Activated CD4-positive, alpha-beta T cell treated with anti-CD3 and anti-CD28 coated beads for 36 hours (primary cell): ENCODE measurements at regions not wholly inside any gene's neighbourhood (a gene's known extent, or its start where the extent isn't known, plus 50 kb on each side); places are given as distances from the start of the nearest gene placed in this dataset.

Experiments
- ATAC-seq: fragments of 200-7000 bp; cut with Tn5 transposase; one replicate; pipeline ENCODE4 v1.10.0; 2021; ENCODE audit warnings: mild to moderate bottlenecking, moderate library complexity
- CTCF ChIA-PET: fragments of 350-600 bp; sonication (Branson Sonifier 250); formaldehyde crosslinking; loops from one replicate; lab custom pipeline; 2021; ENCODE audit warnings: antibody characterized with exemption; lab: Charles Lee
- POLR2A ChIA-PET: fragments of 350-600 bp; sonication (Branson Sonifier 250); formaldehyde crosslinking; loops from one replicate; lab custom pipeline; 2021; ENCODE audit warnings: antibody characterized with exemption, inconsistent platforms; lab: Charles Lee
- DNase-seq: peaks from one replicate; pipeline ENCODE4 v3.0.0-alpha.2; 2020
- H3K27ac Mint-ChIP-seq: one replicate; pipeline ENCODE4 v1.8.0; 2021; ENCODE audit warnings: mixed read lengths
- H3K27me3 Mint-ChIP-seq: one replicate; pipeline ENCODE4 v1.8.0; 2021; ENCODE audit warnings: mixed read lengths
- H3K36me3 Mint-ChIP-seq: one replicate; pipeline ENCODE4 v1.8.0; 2021; ENCODE audit warnings: low read depth, mixed read lengths
- H3K4me1 Mint-ChIP-seq: one replicate; pipeline ENCODE4 v1.8.0; 2021; ENCODE audit warnings: mixed read lengths
- H3K4me3 Mint-ChIP-seq: one replicate; pipeline ENCODE4 v1.8.0; 2021; ENCODE audit warnings: mild to moderate bottlenecking, moderate library complexity, mixed read lengths
- H3K9me3 Mint-ChIP-seq: one replicate; pipeline ENCODE4 v1.8.0; 2021; ENCODE audit warnings: low read depth, mixed read lengths
- intact Hi-C, 2 experiments: fragments of 100-400 bp; cut with DNase I in 1 of 2; cut with micrococcal nuclease in 1 of 2; formaldehyde crosslinking; loops; one replicate each; pipeline versions ENCODE4 v1.14.2 to v1.15.1; 2022 to 2024; cut with DNase I, micrococcal nuclease

DNA sequence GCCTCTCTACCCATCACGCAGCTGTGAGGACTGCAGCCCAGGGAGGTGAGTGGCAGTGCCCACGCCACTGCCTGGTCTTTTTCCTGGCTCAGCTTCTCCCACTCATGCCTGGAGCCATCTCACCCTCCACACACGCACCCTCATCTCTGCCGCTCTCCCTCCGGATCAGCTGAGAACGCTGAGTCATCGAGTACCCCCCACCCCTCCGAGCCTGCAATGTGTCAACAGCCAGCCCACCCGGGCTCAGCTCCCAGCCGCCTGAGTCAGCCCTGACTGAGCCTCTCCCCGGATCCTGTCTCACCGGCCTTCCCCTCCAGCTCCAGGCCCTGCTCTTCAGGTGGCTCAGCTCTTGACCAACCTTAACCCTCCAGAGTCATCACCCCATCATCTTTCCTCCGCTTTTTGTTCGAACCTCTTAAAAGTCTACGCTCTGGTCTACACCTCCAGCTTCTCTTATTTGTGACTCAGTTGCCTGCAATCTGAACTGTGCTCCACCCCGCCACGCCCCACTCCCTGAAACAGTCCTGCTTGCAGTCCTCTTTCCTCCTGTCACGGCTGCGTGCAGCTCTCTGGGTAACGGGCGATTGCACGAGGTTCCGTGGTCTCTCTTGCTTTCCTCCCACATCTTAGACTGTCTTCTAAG lies 94.4 kb upstream of the ASAP2 start:
- no peak for DNase-seq
- CTCF ChIA-PET = no interaction called here

DNA sequence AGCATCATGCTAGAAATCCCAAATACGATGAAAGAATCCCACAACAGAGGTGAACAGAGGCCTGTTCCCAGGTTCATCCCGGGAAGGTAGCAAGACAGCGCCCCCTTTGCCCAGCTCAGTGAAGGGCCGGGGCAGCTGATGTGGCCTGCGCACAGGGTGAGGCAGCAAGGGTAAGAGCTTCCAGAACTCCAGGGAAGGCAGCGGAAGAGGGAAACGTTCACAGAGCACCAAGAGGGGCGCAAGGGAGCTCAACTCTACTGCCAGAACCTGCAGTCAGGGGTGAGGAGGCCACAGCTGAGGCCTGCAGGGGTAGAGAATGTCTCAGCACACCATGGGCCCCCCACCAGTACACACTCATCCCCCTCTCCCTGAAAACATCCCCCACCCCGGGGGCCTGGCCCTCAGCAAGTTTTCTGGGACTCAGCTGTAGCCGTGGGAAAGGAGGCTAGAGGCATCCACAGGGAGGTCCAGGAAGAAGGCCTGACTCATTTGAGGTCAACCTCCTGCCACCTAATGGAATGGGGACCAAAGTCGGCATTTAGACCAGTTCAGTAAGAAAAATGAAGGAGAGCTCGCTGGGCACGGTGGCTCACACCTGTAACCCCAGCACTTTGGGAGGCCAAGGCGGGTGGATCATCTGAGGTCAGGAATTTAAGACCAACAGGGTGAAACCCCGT lies 95.6 kb upstream of the ASAP2 start:
- ChIA-PET CTCF (no interaction called here), POLR2A (no interaction called here)
- Mint-ChIP-seq H3K9me3 (no peaks in the 10 kb centered on the region), H3K4me3 (no peak overlapping the region), H3K27me3 (no peaks in the 10 kb centered on the region), H3K4me1 (no peaks in the 10 kb centered on the region), H3K27ac (no peak overlapping the region), H3K36me3 (no peaks in the 10 kb centered on the region)
- DNase-seq = no peak
- intact Hi-C loops = no loop called here
- no peak for ATAC-seq

More for the DNA sequence above, 94.4 kb upstream of the ASAP2 start:
- Mint-ChIP-seq H3K36me3 (no peaks in the 10 kb centered on the region), H3K4me1 (no peaks in the 10 kb centered on the region), H3K27me3 (no peaks in the 10 kb centered on the region), H3K27ac (no peak overlapping the region), H3K9me3 (no peaks in the 10 kb centered on the region), H3K4me3 (no peak overlapping the region)
- POLR2A ChIA-PET = no interaction called here
- intact Hi-C loops = no loop called here
- ATAC-seq = no peak

DNA sequence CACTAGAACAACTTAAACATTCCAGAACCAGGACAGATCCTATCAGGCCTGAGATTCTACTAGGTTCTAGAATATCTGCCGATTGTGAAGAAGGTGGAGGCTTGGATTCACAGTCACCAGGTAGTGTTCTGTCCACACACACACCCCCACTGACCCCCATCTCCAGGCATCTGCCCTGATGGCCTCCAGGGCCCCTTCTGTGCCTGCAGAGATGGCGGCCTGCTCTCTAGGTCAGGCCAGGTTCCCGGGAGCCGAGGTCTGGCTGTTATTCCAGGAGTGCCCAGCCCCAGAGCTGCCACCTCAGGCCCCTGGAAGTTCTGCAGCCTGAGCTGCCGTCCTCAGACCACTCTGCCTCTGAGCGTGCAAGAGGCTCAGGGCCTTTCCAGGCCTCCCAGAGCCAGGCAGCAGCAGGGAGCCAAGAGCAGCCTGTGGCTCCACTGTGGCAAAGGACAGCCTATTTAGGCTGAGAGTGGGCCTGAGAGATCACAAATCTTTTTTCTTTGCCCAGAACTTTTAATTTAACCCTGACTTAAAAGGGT lies 96.2 kb upstream of the ASAP2 start:
- intact Hi-C loops = no loop called here
- ChIA-PET POLR2A (no interaction called here), CTCF (no interaction called here)
- H3K4me1 Mint-ChIP-seq = no peaks in the 10 kb centered on the region
- no peaks in the 10 kb centered on the region for H3K36me3 Mint-ChIP-seq
- no peak overlapping the region for H3K27ac Mint-ChIP-seq
- no peak for DNase-seq
- no peak overlapping the region for H3K4me3 Mint-ChIP-seq
- no peaks in the 10 kb centered on the region for H3K9me3 Mint-ChIP-seq
- ATAC-seq = no peak
- H3K27me3 Mint-ChIP-seq = no peaks in the 10 kb centered on the region

DNA sequence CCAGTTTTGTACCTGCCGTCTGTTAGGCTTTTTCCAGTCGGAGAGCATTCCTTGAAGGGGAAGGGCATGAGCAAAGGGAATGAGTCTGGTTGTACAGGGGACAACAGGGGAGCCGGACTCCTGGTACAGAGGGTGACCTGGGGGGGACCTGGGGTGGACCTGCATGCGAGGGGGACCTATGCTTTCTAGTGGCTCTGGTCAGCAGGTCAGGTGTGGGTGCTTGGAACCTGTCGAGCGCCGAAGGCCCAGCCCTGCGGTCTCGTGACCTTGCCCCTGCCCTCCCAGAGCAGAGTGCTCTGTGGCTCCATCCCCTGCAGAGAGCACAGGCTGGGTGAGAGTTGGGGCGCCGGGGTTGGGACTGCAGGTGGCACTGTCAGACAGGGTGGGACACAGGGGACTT lies 96.7 kb upstream of the ASAP2 start:
- ChIA-PET CTCF (no interaction called here), POLR2A (no interaction called here)
- Mint-ChIP-seq H3K4me1 (no peaks in the 10 kb centered on the region), H3K4me3 (no peak overlapping the region), H3K36me3 (no peaks in the 10 kb centered on the region), H3K9me3 (no peaks in the 10 kb centered on the region), H3K27ac (no peak overlapping the region), H3K27me3 (no peaks in the 10 kb centered on the region)
- intact Hi-C loops = no loop called here
- no peak for DNase-seq
- ATAC-seq = no peak

DNA sequence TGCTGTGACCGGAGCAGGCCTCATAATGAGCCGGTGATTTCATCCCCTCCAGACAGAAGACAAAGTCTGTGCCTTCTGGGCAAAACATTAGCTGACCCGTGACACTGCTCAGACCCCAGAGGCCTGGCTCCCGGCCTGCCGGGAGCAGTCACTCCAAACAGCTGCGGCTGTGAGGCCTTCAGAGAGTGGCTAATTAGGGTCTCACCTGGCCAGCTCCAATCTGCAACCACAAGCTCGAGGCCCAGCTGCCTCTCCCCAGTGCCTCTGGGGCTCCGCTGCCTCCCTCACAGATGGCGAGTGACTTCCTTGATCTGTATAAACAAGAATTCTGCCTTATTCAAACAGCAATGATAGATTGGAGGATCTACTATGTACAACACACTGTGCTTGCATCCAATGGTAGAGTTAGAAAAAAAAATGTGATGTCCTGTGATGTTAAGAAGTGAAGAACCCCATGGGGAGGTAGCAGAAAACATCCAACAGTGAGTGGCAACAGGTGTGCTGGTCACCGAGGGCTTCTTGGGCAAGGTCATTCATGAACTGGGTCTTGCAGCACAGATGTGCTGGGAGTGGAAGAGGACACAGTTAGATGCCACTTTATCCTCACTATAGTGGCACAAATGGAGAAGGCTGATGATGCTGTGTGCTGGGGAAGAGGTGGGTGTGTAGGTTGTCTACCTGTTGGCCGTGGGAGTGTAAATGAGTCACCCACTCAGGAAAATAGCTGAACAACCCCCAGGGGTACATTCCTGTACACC lies 98.2 kb upstream of the ASAP2 start:
- Mint-ChIP-seq H3K4me1 (no peaks in the 10 kb centered on the region), H3K9me3 (no peaks in the 10 kb centered on the region), H3K27ac (no peak overlapping the region), H3K27me3 (no peaks in the 10 kb centered on the region), H3K36me3 (no peaks in the 10 kb centered on the region), H3K4me3 (no peak overlapping the region)
- no peak for DNase-seq
- POLR2A ChIA-PET = no interaction called here
- no peak for ATAC-seq
- CTCF ChIA-PET = interaction anchor here (0.9 kb wide), 1 partner anchor 234 kb away, joined by 3 read pairs; no protein-coding TSS in a partner anchor
- intact Hi-C loops = no loop called here

DNA sequence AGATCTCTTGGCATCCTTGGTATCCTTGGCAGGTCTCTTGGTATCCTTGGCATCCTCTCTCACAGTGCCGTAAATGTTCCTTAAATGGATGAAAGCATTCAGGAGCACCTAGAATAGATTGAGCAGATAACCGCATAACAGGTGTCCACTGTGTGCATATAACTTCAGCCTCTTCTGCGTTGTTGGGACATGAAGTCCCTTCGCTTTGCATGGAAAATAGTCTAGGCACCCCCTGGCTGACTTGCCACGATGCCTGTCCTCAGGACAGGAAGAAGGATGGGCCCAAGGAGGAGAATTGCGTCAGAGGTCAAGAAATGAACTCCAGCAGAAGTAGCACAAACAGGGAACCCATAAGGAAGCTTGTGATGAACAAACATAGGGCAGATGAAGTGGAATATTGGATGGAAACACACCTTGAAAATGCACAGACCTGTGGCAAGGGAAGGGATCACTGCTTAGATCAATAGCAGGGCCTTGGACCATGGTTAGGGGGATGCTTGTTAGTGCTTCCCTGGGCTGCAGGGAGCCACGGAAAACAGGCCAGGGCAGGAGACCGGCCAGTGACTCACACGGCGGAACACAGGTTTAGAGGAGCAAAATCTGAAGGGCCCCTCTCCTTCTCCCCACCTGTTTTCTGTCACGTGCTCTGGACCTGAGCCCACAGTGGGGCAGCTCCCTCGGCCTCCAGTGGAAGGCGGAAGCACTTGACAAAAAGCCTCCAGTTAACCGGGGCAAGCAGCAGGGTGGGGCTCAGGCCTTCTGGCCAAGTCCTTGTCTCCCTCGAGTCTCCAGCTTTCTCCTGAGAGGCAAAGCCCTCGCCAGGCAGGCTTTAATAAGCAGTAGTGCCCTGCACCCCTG lies 99.2 kb upstream of the ASAP2 start:
- H3K27ac Mint-ChIP-seq = no peak overlapping the region
- no peaks in the 10 kb centered on the region for H3K4me1 Mint-ChIP-seq
- ATAC-seq (no peak), DNase-seq (no peak)
- H3K36me3 Mint-ChIP-seq = no peaks in the 10 kb centered on the region
- intact Hi-C loops = no loop called here
- ChIA-PET CTCF (interaction anchor here (0.9 kb wide), 1 partner anchor 235 kb away, joined by 3 read pairs; no protein-coding TSS in a partner anchor), POLR2A (no interaction called here)
- no peaks in the 10 kb centered on the region for H3K27me3 Mint-ChIP-seq
- no peak overlapping the region for H3K4me3 Mint-ChIP-seq
- H3K9me3 Mint-ChIP-seq = no peaks in the 10 kb centered on the region

DNA sequence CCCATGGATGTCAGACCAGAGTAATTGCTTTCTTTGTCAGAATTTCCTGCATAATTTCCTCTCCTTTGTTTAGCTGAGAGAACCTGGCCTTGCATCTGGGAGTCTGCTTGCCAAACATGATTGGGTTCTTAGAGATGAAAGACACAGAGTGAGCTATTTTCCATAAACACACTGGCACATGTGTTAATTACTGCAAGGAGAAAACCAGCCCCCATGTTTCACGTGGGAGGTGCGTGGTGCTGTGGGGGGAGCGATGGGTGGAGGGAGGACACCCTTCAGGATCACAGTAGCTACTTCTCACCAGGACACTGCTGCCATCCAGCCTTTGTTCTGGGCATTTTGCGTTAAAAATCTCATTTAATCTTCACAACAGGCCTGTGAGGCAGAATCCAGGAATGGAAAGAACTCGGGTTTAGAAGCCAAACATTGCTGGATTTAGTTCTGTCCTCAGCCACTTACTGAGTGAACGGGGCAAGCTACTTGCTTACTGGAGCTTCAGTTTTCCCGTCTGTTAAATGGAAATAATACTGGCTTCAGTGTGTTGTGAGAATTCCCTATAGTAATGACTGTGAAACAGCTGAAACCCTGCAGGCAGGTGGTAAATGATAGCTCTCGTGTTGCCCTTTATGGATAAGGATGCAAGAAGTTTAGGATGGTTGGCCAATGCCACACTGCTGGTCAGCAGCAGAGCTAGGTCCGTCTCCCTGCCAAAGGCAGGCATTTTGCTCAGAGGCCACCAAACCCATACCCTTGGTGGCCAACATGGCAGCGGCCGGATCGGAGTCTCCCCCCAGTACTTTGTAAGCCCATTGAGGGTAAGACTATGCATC lies 100.1 kb upstream of the ASAP2 start:
- no peak for ATAC-seq
- Mint-ChIP-seq H3K4me3 (no peak overlapping the region), H3K27ac (no peak overlapping the region), H3K4me1 (no peaks in the 10 kb centered on the region), H3K27me3 (peaks cover under 1% of the 10 kb centered on the region), H3K9me3 (no peaks in the 10 kb centered on the region), H3K36me3 (no peaks in the 10 kb centered on the region)
- no peak for DNase-seq
- ChIA-PET CTCF (interaction anchor here (1.1 kb wide), 1 partner anchor 35 kb away, joined by 3 read pairs; no protein-coding TSS in a partner anchor), POLR2A (no interaction called here)
- intact Hi-C loops = no loop called here

DNA sequence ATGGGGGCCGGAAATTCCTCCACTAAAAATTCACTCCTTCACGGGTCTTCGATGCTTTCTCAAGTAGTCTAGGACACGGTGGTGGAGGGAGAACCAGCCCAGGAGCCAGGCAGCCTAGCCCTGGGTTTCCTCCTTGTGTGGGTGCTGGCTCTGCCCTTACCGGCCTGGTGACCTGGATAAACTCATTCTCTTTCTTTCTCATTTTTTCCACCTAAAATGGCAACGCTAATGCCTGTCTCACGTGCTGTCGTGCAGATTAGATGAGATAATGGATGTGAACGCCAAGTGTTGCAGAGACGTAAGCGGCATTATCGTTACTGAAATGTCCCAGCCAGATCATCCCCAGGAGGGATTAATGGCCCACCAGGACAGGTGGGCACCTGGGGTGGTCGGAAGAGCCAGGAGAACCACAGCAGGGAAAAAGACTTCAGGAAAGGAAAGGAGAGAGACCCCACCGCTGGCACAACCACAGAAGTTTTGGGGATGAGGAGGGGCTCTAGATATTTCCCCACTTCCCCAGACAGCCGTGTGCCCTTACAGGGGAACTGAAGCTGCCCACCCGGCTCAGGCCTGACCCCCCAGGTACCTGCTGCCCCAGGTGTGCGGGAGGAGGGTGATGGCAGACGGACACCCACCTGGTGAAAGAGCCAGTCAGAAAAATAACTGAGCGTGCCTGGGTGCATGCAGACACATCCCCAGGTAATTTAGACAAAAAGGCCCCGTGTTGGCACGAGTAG lies 100.8 kb upstream of the ASAP2 start:
- Mint-ChIP-seq H3K4me3 (no peak overlapping the region), H3K27me3 (peaks cover 3% of the 10 kb centered on the region), H3K9me3 (no peaks in the 10 kb centered on the region), H3K27ac (no peak overlapping the region), H3K4me1 (no peaks in the 10 kb centered on the region), H3K36me3 (no peaks in the 10 kb centered on the region)
- ATAC-seq (no peak), DNase-seq (no peak)
- intact Hi-C loops = no loop called here
- CTCF ChIA-PET = interaction anchor here (1.1 kb wide), 1 partner anchor 36 kb away, joined by 3 read pairs; no protein-coding TSS in a partner anchor
- POLR2A ChIA-PET = no interaction called here

DNA sequence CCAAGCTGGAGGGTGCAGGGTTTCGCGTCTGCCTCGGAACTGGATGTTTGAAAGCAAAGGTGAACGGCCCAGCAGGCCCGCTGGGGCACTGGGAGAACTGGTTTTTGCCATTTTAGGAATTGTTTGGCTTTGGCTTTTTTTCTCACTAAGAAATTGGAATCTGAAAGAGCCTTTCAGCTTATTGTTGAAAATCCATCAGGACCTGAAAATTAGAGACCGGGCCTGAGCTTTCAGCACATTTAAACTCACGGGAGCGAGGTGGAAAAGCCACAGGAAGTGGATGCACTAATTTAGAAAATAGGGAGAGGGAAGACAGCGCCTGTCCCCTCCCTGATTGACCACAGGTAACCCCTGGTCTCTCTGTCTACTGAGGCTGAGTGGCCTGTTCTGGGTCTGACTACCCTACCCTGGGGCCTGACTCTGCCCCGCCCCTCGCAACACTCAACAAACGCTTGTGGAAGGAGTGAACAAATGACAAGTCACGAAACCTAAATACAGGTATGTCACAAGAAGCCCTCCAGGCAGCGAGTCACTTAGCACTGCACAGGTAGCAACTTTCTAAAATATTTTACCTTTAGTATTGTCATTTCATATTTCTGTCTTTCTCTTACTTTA lies 100.3 kb upstream of the MBOAT2 start:
- POLR2A ChIA-PET = no interaction called here

More for the DNA sequence above, 100.3 kb upstream of the MBOAT2 start:
- CTCF ChIA-PET = no interaction called here
- H3K27me3 Mint-ChIP-seq = peaks cover 3% of the 10 kb centered on the region
- H3K9me3 Mint-ChIP-seq = no peaks in the 10 kb centered on the region
- no peak for DNase-seq
- H3K4me3 Mint-ChIP-seq = no peak overlapping the region
- no peaks in the 10 kb centered on the region for H3K36me3 Mint-ChIP-seq
- no peak for ATAC-seq
- H3K27ac Mint-ChIP-seq = no peak overlapping the region
- H3K4me1 Mint-ChIP-seq = peaks cover 9% of the 10 kb centered on the region
- intact Hi-C loops = no loop called here
